ENCODE measurements at regions not wholly inside any gene's neighbourhood (a gene's known extent, or its start where the extent isn't known, plus 50 kb on each side); places are given as distances from the start of the nearest gene placed in this dataset.

DNA sequence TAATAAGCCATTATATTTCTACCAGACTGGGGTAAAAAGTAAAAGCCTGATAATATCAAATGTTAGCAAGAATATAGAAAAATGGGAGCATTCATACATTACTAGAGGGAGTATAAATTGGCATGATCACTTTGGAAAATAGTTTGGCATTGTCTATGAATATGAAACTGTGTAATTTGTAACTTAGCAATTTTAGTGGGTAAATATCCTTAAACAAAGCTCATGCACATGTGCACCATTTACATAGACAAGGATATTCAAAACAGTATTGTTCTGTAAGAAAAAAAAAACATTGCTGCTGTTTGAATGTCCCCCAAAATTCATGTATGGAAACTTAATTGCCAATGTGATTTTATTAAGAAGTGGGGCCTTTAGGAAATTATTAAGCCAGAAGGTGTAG, 166.4 kb upstream of the SLC27A6 start:
- Histone ChIP-seq H3K4me3 (ENCODE audit: low read length) (no peak overlapping the region), H3K36me3 (ENCODE audit: control insufficient read depth, insufficient read depth, low read length, severe bottlenecking) (no peaks in the 10 kb centered on the region), H3K9ac (ENCODE audit: low read length) (no peak overlapping the region), H3K4me1 (ENCODE audit: control insufficient read depth, insufficient read depth, low read length) (peaks cover 4% of the 10 kb centered on the region), H3K9me3 (ENCODE audit: control insufficient read depth, low read length) (no peaks in the 10 kb centered on the region), H3K27me3 (replicated peaks; ENCODE audit: control insufficient read depth, insufficient read depth, low read length) (no peaks in the 10 kb centered on the region)
- no peak for DNase-seq (ENCODE audit: low read depth)

- Histone ChIP-seq H3K36me3 (ENCODE audit: control insufficient read depth, insufficient read depth, low read length, severe bottlenecking) (no peaks in the 10 kb centered on the region), H3K4me3 (ENCODE audit: low read length) (no peak overlapping the region), H3K9ac (ENCODE audit: low read length) (no peak overlapping the region), H3K27me3 (replicated peaks; ENCODE audit: control insufficient read depth, insufficient read depth, low read length) (no peaks in the 10 kb centered on the region), H3K4me1 (ENCODE audit: control insufficient read depth, insufficient read depth, low read length) (peaks cover 3% of the 10 kb centered on the region), H3K9me3 (ENCODE audit: control insufficient read depth, low read length) (no peaks in the 10 kb centered on the region)
- no peak for DNase-seq (ENCODE audit: low read depth)
Observed at GRCh38 chr5:128799945-128800344, 165.3 kb upstream of the SLC27A6 start.

DNA sequence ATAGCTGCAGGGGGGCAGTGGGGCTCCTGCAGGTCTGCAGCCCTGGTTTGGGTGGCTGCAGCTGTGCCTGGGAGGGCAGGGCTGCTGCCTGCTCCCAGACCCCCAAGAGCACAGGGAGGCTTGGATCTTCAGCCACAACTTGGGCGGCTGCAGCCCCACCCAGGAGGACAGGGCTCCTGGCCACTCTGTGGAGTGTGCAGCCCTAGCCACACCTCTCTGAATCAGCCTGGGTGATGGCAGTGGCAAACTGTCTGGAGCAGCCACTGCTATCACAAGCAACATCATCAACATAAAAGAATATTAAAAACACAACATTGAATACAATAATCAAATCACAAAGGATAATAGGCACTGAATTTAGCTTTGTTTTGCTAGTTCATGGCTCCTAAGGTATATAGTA, 164.9 kb upstream of the SLC27A6 start:
- Histone ChIP-seq H3K36me3 (ENCODE audit: control insufficient read depth, insufficient read depth, low read length, severe bottlenecking) (no peaks in the 10 kb centered on the region), H3K27me3 (replicated peaks; ENCODE audit: control insufficient read depth, insufficient read depth, low read length) (no peaks in the 10 kb centered on the region), H3K4me3 (ENCODE audit: low read length) (no peak overlapping the region), H3K9ac (ENCODE audit: low read length) (no peak overlapping the region), H3K4me1 (ENCODE audit: control insufficient read depth, insufficient read depth, low read length) (peaks cover 3% of the 10 kb centered on the region), H3K9me3 (ENCODE audit: control insufficient read depth, low read length) (no peaks in the 10 kb centered on the region)
- no peak for DNase-seq (ENCODE audit: low read depth)

- H3K36me3 ChIP-seq (ENCODE audit: control insufficient read depth, insufficient read depth, low read length, severe bottlenecking): no peaks in the 10 kb centered on the region
- peaks cover 3% of the 10 kb centered on the region for H3K9me3 ChIP-seq (ENCODE audit: control insufficient read depth, low read length)
Observed at GRCh38 chr5:128813317-128814070, 151.8 kb upstream of the SLC27A6 start.

DNA sequence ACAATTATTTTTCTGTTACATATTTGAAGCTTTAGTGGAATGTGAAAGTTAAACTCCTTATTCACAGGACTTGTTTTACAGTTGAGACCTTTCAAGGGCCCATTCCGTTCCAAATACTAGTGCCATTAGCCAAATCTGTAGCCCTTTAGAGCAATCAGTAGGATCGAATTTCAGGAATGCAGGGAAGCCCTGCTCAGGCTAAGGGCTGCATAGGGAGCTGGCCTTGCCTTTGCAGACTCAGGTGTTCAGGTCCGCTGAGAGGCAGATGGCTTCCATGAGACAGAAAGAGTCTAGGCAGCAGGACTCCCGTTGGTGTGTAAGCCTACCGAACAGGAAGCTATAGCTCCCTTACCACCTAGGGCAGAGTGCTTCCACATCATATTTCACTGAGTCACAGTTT, 150.1 kb upstream of the SLC27A6 start:
- DNase-seq (ENCODE audit: low read depth): no peak
- Histone ChIP-seq H3K27me3 (replicated peaks; ENCODE audit: control insufficient read depth, insufficient read depth, low read length) (no peaks in the 10 kb centered on the region), H3K4me1 (ENCODE audit: control insufficient read depth, insufficient read depth, low read length) (peaks cover 4% of the 10 kb centered on the region), H3K4me3 (ENCODE audit: low read length) (no peak overlapping the region), H3K9ac (ENCODE audit: low read length) (no peak overlapping the region), H3K9me3 (ENCODE audit: control insufficient read depth, low read length) (no peaks in the 10 kb centered on the region), H3K36me3 (ENCODE audit: control insufficient read depth, insufficient read depth, low read length, severe bottlenecking) (no peaks in the 10 kb centered on the region)

More at GRCh38 chr5:128813317-128814070, 151.8 kb upstream of the SLC27A6 start:
- peaks cover 4% of the 10 kb centered on the region for H3K4me1 ChIP-seq (ENCODE audit: control insufficient read depth, insufficient read depth, low read length)
- H3K27me3 ChIP-seq (replicated peaks; ENCODE audit: control insufficient read depth, insufficient read depth, low read length): no peaks in the 10 kb centered on the region
- no peak for DNase-seq (ENCODE audit: low read depth)
- no peak overlapping the region for H3K4me3 ChIP-seq (ENCODE audit: low read length)
- no peak overlapping the region for H3K9ac ChIP-seq (ENCODE audit: low read length)

DNA sequence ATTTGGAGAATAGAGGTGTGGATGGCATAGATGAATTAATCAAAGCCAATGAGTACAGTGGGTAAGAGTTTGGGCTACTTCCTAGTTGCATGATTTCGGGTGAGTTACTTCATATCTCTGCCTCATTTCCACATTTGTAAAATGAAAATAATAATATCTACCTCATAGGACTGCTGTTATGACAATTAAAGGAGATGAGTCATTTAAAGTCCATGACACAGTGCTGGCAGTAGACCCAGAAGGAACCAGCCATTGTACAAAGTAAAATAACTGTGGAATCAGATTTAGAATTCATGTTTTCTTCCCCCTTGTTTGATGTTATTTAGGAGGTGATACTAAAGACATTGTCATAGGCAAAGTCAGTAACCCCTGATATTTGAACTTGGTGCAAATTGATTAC, 139.5 kb upstream of the SLC27A6 start:
- peaks cover 17% of the 10 kb centered on the region for H3K4me1 ChIP-seq (ENCODE audit: control insufficient read depth, insufficient read depth, low read length)
- peak overlapping the region; percentile 8 for H3K4me3 ChIP-seq (ENCODE audit: low read length)
- DNase-seq (ENCODE audit: low read depth): peak; percentile 73

DNA sequence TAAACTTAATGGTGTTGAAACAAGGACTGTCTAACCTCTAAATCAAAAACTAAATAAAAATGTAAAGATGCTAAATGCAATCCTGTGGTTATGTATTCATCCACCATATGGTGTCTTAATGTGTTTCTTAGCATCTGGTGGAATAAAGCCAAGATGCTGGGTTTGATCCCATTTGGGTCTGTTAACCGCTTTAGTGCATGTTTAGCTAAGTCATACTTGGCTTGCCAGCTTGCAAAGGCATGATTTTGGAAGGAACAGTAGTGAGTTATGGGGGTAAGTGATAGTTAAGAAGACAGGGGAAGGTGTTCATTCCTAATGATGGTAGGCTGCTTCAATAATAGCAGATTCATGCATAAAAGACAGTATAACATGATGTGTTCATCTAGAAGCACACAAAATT, 139.0 kb upstream of the SLC27A6 start:
- H3K4me1 ChIP-seq (ENCODE audit: control insufficient read depth, insufficient read depth, low read length): peaks cover 17% of the 10 kb centered on the region
- H3K36me3 ChIP-seq (ENCODE audit: control insufficient read depth, insufficient read depth, low read length, severe bottlenecking): no peaks in the 10 kb centered on the region
- DNase-seq (ENCODE audit: low read depth): no peak
- no peak overlapping the region for H3K9ac ChIP-seq (ENCODE audit: low read length)
- H3K4me3 ChIP-seq (ENCODE audit: low read length): no peak overlapping the region
- no peaks in the 10 kb centered on the region for H3K9me3 ChIP-seq (ENCODE audit: control insufficient read depth, low read length)
- no peaks in the 10 kb centered on the region for H3K27me3 ChIP-seq (replicated peaks; ENCODE audit: control insufficient read depth, insufficient read depth, low read length)

More for the DNA sequence above, 139.5 kb upstream of the SLC27A6 start:
- Histone ChIP-seq H3K9ac (ENCODE audit: low read length) (no peak overlapping the region), H3K9me3 (ENCODE audit: control insufficient read depth, low read length) (no peaks in the 10 kb centered on the region), H3K27me3 (replicated peaks; ENCODE audit: control insufficient read depth, insufficient read depth, low read length) (no peaks in the 10 kb centered on the region), H3K36me3 (ENCODE audit: control insufficient read depth, insufficient read depth, low read length, severe bottlenecking) (no peaks in the 10 kb centered on the region)

- H3K4me3 ChIP-seq (ENCODE audit: low read length): no peak overlapping the region
- no peaks in the 10 kb centered on the region for H3K9me3 ChIP-seq (ENCODE audit: control insufficient read depth, low read length)
- H3K4me1 ChIP-seq (ENCODE audit: control insufficient read depth, insufficient read depth, low read length): no peaks in the 10 kb centered on the region
- DNase-seq (ENCODE audit: low read depth): no peak
- no peak overlapping the region for H3K9ac ChIP-seq (ENCODE audit: low read length)
- no peaks in the 10 kb centered on the region for H3K36me3 ChIP-seq (ENCODE audit: control insufficient read depth, insufficient read depth, low read length, severe bottlenecking)
- H3K27me3 ChIP-seq (replicated peaks; ENCODE audit: control insufficient read depth, insufficient read depth, low read length): no peaks in the 10 kb centered on the region
Observed at GRCh38 chr5:128836571-128836970, 128.7 kb upstream of the SLC27A6 start.

DNA sequence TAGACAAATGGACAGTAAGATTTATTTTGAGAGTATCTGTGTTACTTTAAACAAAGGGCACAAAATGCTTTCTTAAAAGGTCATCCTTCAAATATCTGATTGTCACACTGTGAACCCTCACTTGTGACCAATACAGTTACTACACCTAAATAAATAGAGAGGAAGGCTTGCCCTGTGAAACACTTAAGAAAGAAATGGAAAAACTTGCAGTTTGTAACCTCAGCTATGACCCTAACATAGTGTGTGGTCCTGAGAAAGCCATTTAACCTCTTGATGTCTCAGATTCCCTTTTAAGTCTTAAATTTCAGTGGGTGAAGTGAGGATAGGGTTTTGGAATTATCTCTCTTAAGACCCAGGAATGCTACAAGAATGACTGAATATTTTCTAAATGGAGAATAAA, 126.7 kb upstream of the SLC27A6 start:
- Histone ChIP-seq H3K4me1 (ENCODE audit: control insufficient read depth, insufficient read depth, low read length) (peaks cover 7% of the 10 kb centered on the region), H3K4me3 (ENCODE audit: low read length) (no peak overlapping the region), H3K9ac (ENCODE audit: low read length) (no peak overlapping the region), H3K27me3 (replicated peaks; ENCODE audit: control insufficient read depth, insufficient read depth, low read length) (no peaks in the 10 kb centered on the region), H3K36me3 (ENCODE audit: control insufficient read depth, insufficient read depth, low read length, severe bottlenecking) (no peaks in the 10 kb centered on the region), H3K9me3 (ENCODE audit: control insufficient read depth, low read length) (no peaks in the 10 kb centered on the region)
- no peak for DNase-seq (ENCODE audit: low read depth)

DNA sequence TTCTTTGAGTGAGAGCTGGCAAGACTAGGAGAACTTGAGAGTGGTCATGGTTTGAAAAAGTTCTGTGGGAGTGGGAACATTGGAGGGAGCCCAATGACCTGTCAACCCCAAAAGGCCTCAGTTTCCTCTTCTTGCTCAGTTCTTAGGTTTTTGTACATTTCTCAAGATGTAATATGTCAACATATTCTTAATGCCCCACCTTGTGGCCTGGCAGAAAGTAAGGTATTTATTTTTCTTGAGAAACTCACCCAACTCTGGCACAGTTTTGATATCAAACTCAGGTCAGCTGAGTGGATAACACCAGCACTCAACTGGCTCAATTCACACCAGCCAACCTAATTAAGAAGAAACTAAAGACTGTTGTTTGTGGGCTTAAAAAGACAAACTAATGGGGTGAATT, 123.0 kb upstream of the SLC27A6 start:
- DNase-seq (ENCODE audit: low read depth): peak; percentile 59
- H3K9me3 ChIP-seq (ENCODE audit: control insufficient read depth, low read length): no peaks in the 10 kb centered on the region
- H3K4me3 ChIP-seq (ENCODE audit: low read length): no peak overlapping the region
- H3K9ac ChIP-seq (ENCODE audit: low read length): no peak overlapping the region
- H3K36me3 ChIP-seq (ENCODE audit: control insufficient read depth, insufficient read depth, low read length, severe bottlenecking): no peaks in the 10 kb centered on the region
- H3K27me3 ChIP-seq (replicated peaks; ENCODE audit: control insufficient read depth, insufficient read depth, low read length): no peaks in the 10 kb centered on the region
- H3K4me1 ChIP-seq (ENCODE audit: control insufficient read depth, insufficient read depth, low read length): peaks cover 7% of the 10 kb centered on the region

GRCh38 chr5:128844354-128844923, 120.8 kb upstream of the SLC27A6 start:
- H3K36me3 ChIP-seq (ENCODE audit: control insufficient read depth, insufficient read depth, low read length, severe bottlenecking): no peaks in the 10 kb centered on the region

More at GRCh38 chr5:128844354-128844923, 120.8 kb upstream of the SLC27A6 start:
- H3K9ac ChIP-seq (ENCODE audit: low read length): no peak overlapping the region
- peaks cover 7% of the 10 kb centered on the region for H3K4me1 ChIP-seq (ENCODE audit: control insufficient read depth, insufficient read depth, low read length)
- H3K27me3 ChIP-seq (replicated peaks; ENCODE audit: control insufficient read depth, insufficient read depth, low read length): no peaks in the 10 kb centered on the region
- peaks cover 13% of the 10 kb centered on the region for H3K9me3 ChIP-seq (ENCODE audit: control insufficient read depth, low read length)
- no peak overlapping the region for H3K4me3 ChIP-seq (ENCODE audit: low read length)
- DNase-seq (ENCODE audit: low read depth): peak; percentile 83

Measured in adipocyte (in vitro differentiated cells).